ENCODE measurements at regions not wholly inside any gene's neighbourhood (a gene's known extent, or its start where the extent isn't known, plus 50 kb on each side); places are given as distances from the start of the nearest gene placed in this dataset.

GRCh38 chr7:69526570-69526969, 71.7 kb upstream of the AUTS2 start:
- TF ChIP-seq TAF1 (conservative IDR thresholded peaks at IDR 0.05) (no peak), CTCF (IDR thresholded peaks at IDR 0.05; ENCODE audit: low read depth, low read length, missing input control) (no peak), YY1 (IDR thresholded peaks at IDR 0.05) (no peak)
